Loucy (cell line): ENCODE measurements at regions not wholly inside any gene's neighbourhood (a gene's known extent, or its start where the extent isn't known, plus 50 kb on each side); places are given as distances from the start of the nearest gene placed in this dataset.

Experiments used
- H2AFZ ChIP-seq: fragments of 200-600 bp; sonication (generic); 2 replicates; pipeline ENCODE4 v1.6.0; 2016; ENCODE audit warnings: antibody characterized with exemption, mild to moderate bottlenecking, low read length, moderate library complexity
- H3F3A ChIP-seq: fragments of 200-600 bp; 2 replicates; pipeline ENCODE4 v1.6.0; 2016; ENCODE audit warnings: antibody characterized with exemption, low read depth, mild to moderate bottlenecking
- H3K27me3 ChIP-seq: fragments of 200-600 bp; sonication (generic); 2 replicates; pipeline ENCODE4 v1.6.1; 2014; ENCODE audit warnings: low read length, mild to moderate bottlenecking; ENCODE audit not compliant: insufficient read depth, poor library complexity, severe bottlenecking
- H3K36me3 ChIP-seq: fragments of 200-600 bp; sonication (generic); 2 replicates; pipeline ENCODE4 v1.6.1; 2016; ENCODE audit warnings: low read length; ENCODE audit not compliant: insufficient read depth
- H3K4me1 ChIP-seq: fragments of 200-600 bp; sonication (generic); 2 replicates; pipeline ENCODE4 v1.5.1; 2014; ENCODE audit warnings: low read length, mild to moderate bottlenecking; ENCODE audit not compliant: insufficient read depth, poor library complexity, severe bottlenecking
- H3K4me2 ChIP-seq: fragments of 200-600 bp; sonication (generic); 2 replicates; pipeline ENCODE4 v1.6.0; 2014; ENCODE audit warnings: antibody characterized with exemption, low read length, low read depth, mild to moderate bottlenecking; ENCODE audit not compliant: poor library complexity, severe bottlenecking
- H3K4me3 ChIP-seq: fragments of 200-600 bp; sonication (generic); 2 replicates; pipeline ENCODE4 v1.5.1; 2014; ENCODE audit warnings: low read length, mild to moderate bottlenecking, mixed read lengths; ENCODE audit not compliant: poor library complexity, severe bottlenecking
- H3K79me2 ChIP-seq: fragments of 200-600 bp; sonication (generic); 2 replicates; pipeline ENCODE4 v1.6.1; 2014; ENCODE audit warnings: low read length; ENCODE audit not compliant: insufficient read depth
- H3K9ac ChIP-seq: fragments of 200-600 bp; sonication (generic); 2 replicates; pipeline ENCODE4 v1.6.0; 2014; ENCODE audit warnings: mild to moderate bottlenecking, low read depth, low read length, moderate library complexity; ENCODE audit not compliant: poor library complexity, severe bottlenecking
- H3K9me2 ChIP-seq: fragments of 200-600 bp; sonication (generic); replicated peaks from 2 replicates; pipeline ENCODE4 v1.6.1; 2016; ENCODE audit warnings: low read depth, low read length, mixed read lengths
- H3K9me3 ChIP-seq: fragments of 200-600 bp; sonication (generic); 2 replicates; pipeline ENCODE4 v1.6.1; 2014; ENCODE audit warnings: mild to moderate bottlenecking, antibody characterized with exemption, low read length, low read depth; ENCODE audit not compliant: insufficient read depth
- H4K20me1 ChIP-seq: fragments of 200-600 bp; sonication (generic); 2 replicates; pipeline ENCODE4 v1.6.0; 2014; ENCODE audit warnings: antibody characterized with exemption, low read length, mild to moderate bottlenecking; ENCODE audit not compliant: insufficient read depth, poor library complexity, severe bottlenecking
- EZH2phosphoT487 ChIP-seq: fragments of 200-600 bp; IDR thresholded peaks from 2 replicates; pipeline ENCODE4 v1.6.1; 2018; ENCODE audit warnings: antibody characterized with exemption, mild to moderate bottlenecking, moderate library complexity, borderline replicate concordance
- TF ChIP-seq, protein P1 (sequence below): fragments of 200-600 bp; sonication (generic); conservative IDR thresholded peaks from 2 replicates; pipeline ENCODE4 v1.5.1; 2014; ENCODE audit warnings: mild to moderate bottlenecking, antibody characterized with exemption, low read length

DNA sequence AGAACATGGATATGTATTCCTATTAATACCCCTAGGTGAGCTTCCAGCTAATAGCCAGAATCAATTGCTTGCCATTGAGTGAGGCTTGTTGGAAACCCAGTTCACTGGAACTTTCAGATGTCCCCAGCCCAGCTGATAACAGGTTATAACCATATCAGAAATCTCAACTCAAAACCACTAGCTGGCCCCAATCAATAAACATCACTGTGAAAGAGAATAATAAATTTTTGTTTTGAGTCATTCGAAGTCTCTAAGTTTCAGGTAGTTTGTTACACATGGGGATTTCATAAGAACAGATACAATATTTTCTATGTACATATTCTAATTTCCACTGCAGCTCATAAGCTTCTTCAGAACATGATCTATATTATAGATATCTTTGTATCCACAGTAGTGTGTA is 162.9 kb upstream of the SNX7 start:
- Histone ChIP-seq H2AFZ (no peak overlapping the region), H3K79me2 (no peaks in the 10 kb centered on the region), H3K36me3 (no peaks in the 10 kb centered on the region), H3K4me3 (no peak overlapping the region), H4K20me1 (no peaks in the 10 kb centered on the region), H3K9me2 (no peaks in the 10 kb centered on the region), H3K4me2 (no peak overlapping the region), H3K27me3 (no peaks in the 10 kb centered on the region), H3K9me3 (no peaks in the 10 kb centered on the region), H3K4me1 (no peaks in the 10 kb centered on the region), H3F3A (no peaks in the 10 kb centered on the region), H3K9ac (no peak overlapping the region)
- TF ChIP-seq EZH2phosphoT487 = no peak

DNA sequence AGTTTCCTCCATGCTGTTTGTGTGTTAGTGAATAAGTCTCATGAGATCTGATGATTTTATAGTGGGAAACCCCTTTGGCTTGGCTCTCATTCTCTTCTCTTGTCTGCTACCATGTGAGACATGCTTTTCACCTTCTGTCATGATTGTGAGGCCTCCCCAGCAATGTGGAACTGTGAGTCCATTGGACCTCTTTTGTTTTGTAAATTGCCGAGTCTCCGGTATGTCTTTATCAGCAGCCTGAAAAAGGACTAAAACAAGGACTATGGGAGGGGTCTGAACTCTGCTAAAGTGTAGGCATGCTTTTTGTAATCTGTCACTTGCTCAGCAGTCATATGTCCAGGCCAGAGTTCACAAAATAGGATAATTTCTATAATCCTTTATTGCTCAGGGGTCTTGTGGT is 164.0 kb upstream of the SNX7 start:
- Histone ChIP-seq H4K20me1 (no peaks in the 10 kb centered on the region), H3K9ac (no peak overlapping the region), H2AFZ (no peak overlapping the region), H3F3A (no peaks in the 10 kb centered on the region), H3K4me2 (no peak overlapping the region), H3K79me2 (no peaks in the 10 kb centered on the region), H3K9me3 (no peaks in the 10 kb centered on the region), H3K9me2 (no peaks in the 10 kb centered on the region), H3K4me3 (no peak overlapping the region), H3K27me3 (no peaks in the 10 kb centered on the region), H3K36me3 (no peaks in the 10 kb centered on the region), H3K4me1 (no peaks in the 10 kb centered on the region)
- TF ChIP-seq, protein P1, sequence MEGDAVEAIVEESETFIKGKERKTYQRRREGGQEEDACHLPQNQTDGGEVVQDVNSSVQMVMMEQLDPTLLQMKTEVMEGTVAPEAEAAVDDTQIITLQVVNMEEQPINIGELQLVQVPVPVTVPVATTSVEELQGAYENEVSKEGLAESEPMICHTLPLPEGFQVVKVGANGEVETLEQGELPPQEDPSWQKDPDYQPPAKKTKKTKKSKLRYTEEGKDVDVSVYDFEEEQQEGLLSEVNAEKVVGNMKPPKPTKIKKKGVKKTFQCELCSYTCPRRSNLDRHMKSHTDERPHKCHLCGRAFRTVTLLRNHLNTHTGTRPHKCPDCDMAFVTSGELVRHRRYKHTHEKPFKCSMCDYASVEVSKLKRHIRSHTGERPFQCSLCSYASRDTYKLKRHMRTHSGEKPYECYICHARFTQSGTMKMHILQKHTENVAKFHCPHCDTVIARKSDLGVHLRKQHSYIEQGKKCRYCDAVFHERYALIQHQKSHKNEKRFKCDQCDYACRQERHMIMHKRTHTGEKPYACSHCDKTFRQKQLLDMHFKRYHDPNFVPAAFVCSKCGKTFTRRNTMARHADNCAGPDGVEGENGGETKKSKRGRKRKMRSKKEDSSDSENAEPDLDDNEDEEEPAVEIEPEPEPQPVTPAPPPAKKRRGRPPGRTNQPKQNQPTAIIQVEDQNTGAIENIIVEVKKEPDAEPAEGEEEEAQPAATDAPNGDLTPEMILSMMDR = no peak
- no peak for TF ChIP-seq EZH2phosphoT487

DNA sequence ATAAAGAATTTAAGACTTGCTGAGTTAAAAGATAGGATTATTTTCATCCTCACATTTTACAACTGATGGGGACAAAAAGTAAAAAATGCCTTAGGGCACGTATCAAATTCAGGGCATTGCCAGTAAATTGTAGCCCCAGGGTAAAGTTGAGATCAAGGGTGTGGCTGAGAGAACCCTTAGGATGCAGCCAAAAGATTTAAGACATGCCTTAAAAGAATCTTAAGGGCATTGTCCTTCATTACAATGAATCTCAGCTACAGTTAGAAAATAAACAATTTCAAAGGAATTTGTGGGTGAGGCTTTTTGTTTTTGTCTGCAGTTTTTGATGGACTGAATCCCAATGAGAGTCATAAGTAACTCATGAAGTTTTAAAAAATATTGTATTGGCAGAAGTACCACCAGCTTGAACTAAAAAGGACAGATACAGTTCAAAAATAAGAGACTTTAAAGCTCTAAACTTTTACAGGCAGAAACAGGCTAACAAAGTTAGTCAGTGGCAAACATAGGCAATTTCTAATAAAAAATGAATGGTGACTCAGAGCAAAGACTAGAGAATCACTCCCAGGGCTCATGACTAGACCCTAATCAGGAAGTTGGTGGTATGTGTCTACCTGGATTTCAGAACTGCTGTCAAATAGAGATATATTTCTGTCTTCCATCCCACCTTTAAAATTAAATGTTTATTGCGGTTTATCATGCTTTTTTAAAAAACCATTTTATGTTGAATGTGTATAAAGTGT is 165.1 kb upstream of the SNX7 start:
- Histone ChIP-seq H3K36me3 (no peaks in the 10 kb centered on the region), H3K4me2 (no peak overlapping the region), H3K9me3 (no peaks in the 10 kb centered on the region), H3K4me1 (no peaks in the 10 kb centered on the region), H3K4me3 (no peak overlapping the region), H3K9me2 (no peaks in the 10 kb centered on the region), H3K9ac (no peak overlapping the region), H4K20me1 (no peaks in the 10 kb centered on the region), H2AFZ (no peak overlapping the region), H3F3A (no peaks in the 10 kb centered on the region), H3K27me3 (no peaks in the 10 kb centered on the region), H3K79me2 (no peaks in the 10 kb centered on the region)
- TF ChIP-seq, protein P1 = no peak
- no peak for TF ChIP-seq EZH2phosphoT487

DNA sequence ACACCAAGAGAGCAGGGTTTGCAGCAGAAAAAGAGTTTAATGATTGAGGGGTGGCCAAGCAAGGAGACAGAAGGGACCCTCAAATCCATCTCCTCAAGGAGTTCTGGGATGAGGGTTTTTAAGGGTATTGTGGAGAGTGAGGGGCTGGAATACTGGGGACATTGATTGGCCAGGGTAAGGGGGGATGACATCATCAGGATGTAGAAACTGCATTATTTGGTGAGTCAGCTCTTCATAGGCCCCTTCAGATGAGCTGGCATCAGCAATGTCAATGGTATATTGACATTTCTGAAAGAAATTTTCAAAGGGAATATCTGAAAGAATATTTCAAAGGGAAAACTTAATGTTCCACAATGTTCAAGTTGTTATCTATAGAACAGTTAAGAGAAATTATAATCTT is 168.1 kb upstream of the SNX7 start:
- TF ChIP-seq EZH2phosphoT487 = no peak
- TF ChIP-seq, protein P1 = no peak

More for the DNA sequence above, 168.1 kb upstream of the SNX7 start:
- Histone ChIP-seq H3K27me3 (no peaks in the 10 kb centered on the region), H3K4me1 (no peaks in the 10 kb centered on the region), H3K36me3 (no peaks in the 10 kb centered on the region), H2AFZ (no peak overlapping the region), H3F3A (no peaks in the 10 kb centered on the region), H3K9me3 (no peaks in the 10 kb centered on the region), H3K4me3 (no peak overlapping the region), H3K9me2 (no peaks in the 10 kb centered on the region), H3K9ac (no peak overlapping the region), H3K4me2 (no peak overlapping the region), H3K79me2 (no peaks in the 10 kb centered on the region), H4K20me1 (no peaks in the 10 kb centered on the region)
